Left ventricle myocardium inferior (tissue), 1 donor: ENCODE measurements at regions not wholly inside any gene's neighbourhood (a gene's known extent, or its start where the extent isn't known, plus 50 kb on each side); places are given as distances from the start of the nearest gene placed in this dataset.

Source experiments
- DNase-seq: peaks from one replicate; pipeline ENCODE4 v3.0.0-alpha.2; 2020
- H3K27ac ChIP-seq: fragments of 200-600 bp; replicated peaks from 2 replicates; pipeline ENCODE4 v1.8.0; 2021
- H3K27me3 ChIP-seq: fragments of 200-600 bp; 2 replicates; pipeline ENCODE4 v1.8.0; 2021; ENCODE audit warnings: low read depth
- H3K36me3 ChIP-seq: fragments of 200-600 bp; 2 replicates; pipeline ENCODE4 v1.8.0; 2021
- H3K4me1 ChIP-seq: fragments of 200-600 bp; 2 replicates; pipeline ENCODE4 v1.8.0; 2021
- H3K4me3 ChIP-seq: fragments of 200-600 bp; 2 replicates; pipeline ENCODE4 v1.8.0; 2021; ENCODE audit warnings: mild to moderate bottlenecking, moderate library complexity
- H3K9me3 ChIP-seq: fragments of 200-600 bp; replicated peaks from 2 replicates; pipeline ENCODE4 v1.8.0; 2021
- intact Hi-C: fragments of 100-400 bp; cut with micrococcal nuclease; formaldehyde crosslinking; loops from one replicate; pipeline ENCODE4 v1.11.0; 2022
- TF ChIP-seq, protein P1 (sequence below): fragments of 200-600 bp; IDR thresholded peaks from 2 replicates; pipeline ENCODE4 v1.8.0; 2021; ENCODE audit warnings: antibody characterized with exemption, mild to moderate bottlenecking, borderline replicate concordance
- donor health status: DM: no; HTN: yes; CAD: no; lungs with severe emphysema.

- Histone ChIP-seq H3K4me1 (no peaks in the 10 kb centered on the region), H3K27ac (no peak overlapping the region), H3K36me3 (no peaks in the 10 kb centered on the region), H3K27me3 (no peaks in the 10 kb centered on the region), H3K9me3 (no peaks in the 10 kb centered on the region), H3K4me3 (no peak overlapping the region)
- intact Hi-C loops = no loop called here
- TF ChIP-seq, protein P1, sequence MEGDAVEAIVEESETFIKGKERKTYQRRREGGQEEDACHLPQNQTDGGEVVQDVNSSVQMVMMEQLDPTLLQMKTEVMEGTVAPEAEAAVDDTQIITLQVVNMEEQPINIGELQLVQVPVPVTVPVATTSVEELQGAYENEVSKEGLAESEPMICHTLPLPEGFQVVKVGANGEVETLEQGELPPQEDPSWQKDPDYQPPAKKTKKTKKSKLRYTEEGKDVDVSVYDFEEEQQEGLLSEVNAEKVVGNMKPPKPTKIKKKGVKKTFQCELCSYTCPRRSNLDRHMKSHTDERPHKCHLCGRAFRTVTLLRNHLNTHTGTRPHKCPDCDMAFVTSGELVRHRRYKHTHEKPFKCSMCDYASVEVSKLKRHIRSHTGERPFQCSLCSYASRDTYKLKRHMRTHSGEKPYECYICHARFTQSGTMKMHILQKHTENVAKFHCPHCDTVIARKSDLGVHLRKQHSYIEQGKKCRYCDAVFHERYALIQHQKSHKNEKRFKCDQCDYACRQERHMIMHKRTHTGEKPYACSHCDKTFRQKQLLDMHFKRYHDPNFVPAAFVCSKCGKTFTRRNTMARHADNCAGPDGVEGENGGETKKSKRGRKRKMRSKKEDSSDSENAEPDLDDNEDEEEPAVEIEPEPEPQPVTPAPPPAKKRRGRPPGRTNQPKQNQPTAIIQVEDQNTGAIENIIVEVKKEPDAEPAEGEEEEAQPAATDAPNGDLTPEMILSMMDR = no peak
- DNase-seq = no peak
Measured at GRCh38 chr12:125949471-125949870, 884.2 kb downstream of the AACS start.

GRCh38 chr12:125954362-125954761 lies 889.1 kb downstream of the AACS start:
- Histone ChIP-seq H3K36me3 (no peaks in the 10 kb centered on the region), H3K4me1 (no peaks in the 10 kb centered on the region), H3K27ac (no peak overlapping the region), H3K4me3 (no peak overlapping the region), H3K27me3 (no peaks in the 10 kb centered on the region), H3K9me3 (no peaks in the 10 kb centered on the region)
- DNase-seq = no peak
- TF ChIP-seq, protein P1 = no peak
- intact Hi-C loops = no loop called here

- intact Hi-C loops = no loop called here
- TF ChIP-seq, protein P1 = no peak
- no peaks in the 10 kb centered on the region for H3K36me3 ChIP-seq
- H3K4me3 ChIP-seq = no peak overlapping the region
- H3K27ac ChIP-seq = no peak overlapping the region
- no peak for DNase-seq
- no peaks in the 10 kb centered on the region for H3K9me3 ChIP-seq
- no peaks in the 10 kb centered on the region for H3K27me3 ChIP-seq
- H3K4me1 ChIP-seq = no peaks in the 10 kb centered on the region
Measured at GRCh38 chr12:125956186-125956585, 891.0 kb downstream of the AACS start.

DNA sequence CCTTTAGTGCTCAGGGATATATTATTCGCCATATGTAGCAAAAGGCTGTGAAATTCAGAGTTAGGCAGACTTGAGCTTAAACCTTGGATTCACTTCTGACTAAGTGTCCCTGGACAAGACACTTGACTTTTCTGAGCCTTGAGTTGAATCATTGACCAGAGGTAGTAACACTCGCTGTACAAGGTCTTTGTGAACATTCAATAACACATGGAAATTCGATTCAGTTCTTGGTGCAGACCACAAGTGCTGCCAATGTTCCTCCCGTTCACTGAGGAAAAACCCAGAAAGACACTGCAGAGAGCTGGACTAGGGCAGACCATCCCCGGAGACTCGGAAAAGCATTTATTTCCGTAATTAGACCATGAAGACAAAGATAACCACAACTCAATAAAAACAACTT lies 901.4 kb downstream of the AACS start:
- TF ChIP-seq, protein P1 = no peak
- H3K4me1 ChIP-seq = no peaks in the 10 kb centered on the region
- peaks cover 23% of the 10 kb centered on the region for H3K27me3 ChIP-seq
- no peaks in the 10 kb centered on the region for H3K36me3 ChIP-seq
- H3K9me3 ChIP-seq = no peaks in the 10 kb centered on the region
- no peak overlapping the region for H3K27ac ChIP-seq
- intact Hi-C loops = no loop called here
- no peak for DNase-seq
- no peak overlapping the region for H3K4me3 ChIP-seq

GRCh38 chr12:125968413-125968812 lies 903.2 kb downstream of the AACS start:
- H3K27ac ChIP-seq = no peak overlapping the region
- H3K4me1 ChIP-seq = no peaks in the 10 kb centered on the region
- peaks cover 23% of the 10 kb centered on the region for H3K27me3 ChIP-seq
- H3K9me3 ChIP-seq = no peaks in the 10 kb centered on the region
- DNase-seq = no peak
- no peaks in the 10 kb centered on the region for H3K36me3 ChIP-seq
- intact Hi-C loops = no loop called here
- H3K4me3 ChIP-seq = no peak overlapping the region
- TF ChIP-seq, protein P1 = no peak

DNA sequence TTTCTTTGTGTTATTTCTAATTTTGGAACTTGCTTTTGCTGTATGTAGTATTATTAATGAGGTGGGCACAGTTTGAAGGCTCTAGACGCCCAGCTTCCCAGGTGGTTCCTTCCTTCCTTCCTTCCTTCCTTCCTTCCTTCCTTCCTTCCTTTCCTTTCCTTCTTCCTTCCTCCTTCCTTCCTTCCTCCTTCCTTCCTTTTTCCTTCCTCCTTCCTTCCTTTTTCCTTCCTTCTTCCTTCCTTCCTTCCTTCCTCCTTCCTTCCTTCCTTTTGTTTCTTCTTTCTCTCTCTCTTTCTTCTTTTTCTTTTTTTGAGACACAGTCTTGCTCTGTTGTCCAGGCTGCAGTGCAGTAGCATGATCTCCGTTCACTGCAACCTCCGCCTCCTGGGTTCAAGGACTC lies 906.7 kb downstream of the AACS start:
- no peak overlapping the region for H3K4me3 ChIP-seq
- TF ChIP-seq, protein P1 = no peak
- H3K4me1 ChIP-seq = no peaks in the 10 kb centered on the region

More for the DNA sequence above, 906.7 kb downstream of the AACS start:
- DNase-seq = no peak
- H3K9me3 ChIP-seq = no peaks in the 10 kb centered on the region
- intact Hi-C loops = no loop called here
- no peaks in the 10 kb centered on the region for H3K36me3 ChIP-seq
- H3K27ac ChIP-seq = no peak overlapping the region
- peaks cover 23% of the 10 kb centered on the region for H3K27me3 ChIP-seq
